Muscle layer of colon (tissue), 2 donors: ENCODE measurements at regions not wholly inside any gene's neighbourhood (a gene's known extent, or its start where the extent isn't known, plus 50 kb on each side); places are given as distances from the start of the nearest gene placed in this dataset.

Experiments used
- H3K27ac ChIP-seq: one replicate; pipeline ENCODE4 v1.7.0; 2013; ENCODE audit warnings: low read depth, mild to moderate bottlenecking, low read length, moderate library complexity
- H3K27me3 ChIP-seq, 2 donors: one replicate each; pipeline ENCODE4 v1.7.0; 2013; ENCODE audit warnings: low read length in 2 of 2, mild to moderate bottlenecking in 2 of 2; ENCODE audit not compliant: insufficient read depth in 2 of 2, control insufficient read depth in 1 of 2
- H3K36me3 ChIP-seq: one replicate; pipeline ENCODE4 v1.7.0; 2013; ENCODE audit warnings: mild to moderate bottlenecking, low read length; ENCODE audit not compliant: insufficient read depth
- H3K4me1 ChIP-seq: one replicate; pipeline ENCODE4 v1.7.0; 2013; ENCODE audit warnings: mild to moderate bottlenecking, low read length; ENCODE audit not compliant: insufficient read depth
- H3K4me3 ChIP-seq, 2 donors: one replicate each; pipeline ENCODE4 v1.7.0; 2013; ENCODE audit warnings: low read length in 2 of 2, low read depth in 1 of 2, mild to moderate bottlenecking in 1 of 2, moderate library complexity in 1 of 2
- H3K9ac ChIP-seq: one replicate; pipeline ENCODE4 v1.7.0; 2013; ENCODE audit warnings: low read length
- H3K9me3 ChIP-seq: one replicate; pipeline ENCODE4 v1.7.0; 2013; ENCODE audit warnings: mild to moderate bottlenecking, low read length
- donor health status: abdominal sarcoma.
- donor health status: Adenocarcinoma of cecum.

GRCh38 chr6:102517506-102517905 is 1124.0 kb downstream of the GRIK2 start:
- Histone ChIP-seq H3K27ac (no peak overlapping the region), H3K27me3 (no peaks in the 10 kb centered on the region), H3K9ac (no peak overlapping the region), H3K4me3 (no peak overlapping the region), H3K36me3 (no peaks in the 10 kb centered on the region), H3K9me3 (no peaks in the 10 kb centered on the region), H3K4me1 (no peaks in the 10 kb centered on the region)

GRCh38 chr6:102501615-102502014 is 1108.1 kb downstream of the GRIK2 start:
- Histone ChIP-seq H3K4me1 (no peaks in the 10 kb centered on the region), H3K27me3 (no peaks in the 10 kb centered on the region)

GRCh38 chr6:102494808-102495207 is 1101.3 kb downstream of the GRIK2 start:
- no peak overlapping the region for H3K9ac ChIP-seq
- H3K27ac ChIP-seq, result no peak overlapping the region
- H3K9me3 ChIP-seq, result no peaks in the 10 kb centered on the region
- H3K4me1 ChIP-seq, result no peaks in the 10 kb centered on the region
- no peaks in the 10 kb centered on the region for H3K27me3 ChIP-seq
- H3K4me3 ChIP-seq, result no peak overlapping the region
- H3K36me3 ChIP-seq, result no peaks in the 10 kb centered on the region

More at GRCh38 chr6:102501615-102502014, 1108.1 kb downstream of the GRIK2 start:
- H3K36me3 ChIP-seq, result no peaks in the 10 kb centered on the region
- H3K27ac ChIP-seq, result no peak overlapping the region
- no peak overlapping the region for H3K9ac ChIP-seq
- no peak overlapping the region for H3K4me3 ChIP-seq
- H3K9me3 ChIP-seq, result no peaks in the 10 kb centered on the region

GRCh38 chr6:102493485-102493884 is 1100.0 kb downstream of the GRIK2 start:
- Histone ChIP-seq H3K4me1 (no peaks in the 10 kb centered on the region), H3K36me3 (no peaks in the 10 kb centered on the region), H3K4me3 (no peak overlapping the region), H3K9me3 (no peaks in the 10 kb centered on the region), H3K27ac (no peak overlapping the region), H3K9ac (no peak overlapping the region), H3K27me3 (no peaks in the 10 kb centered on the region)

- no peaks in the 10 kb centered on the region for H3K4me1 ChIP-seq
- H3K9me3 ChIP-seq, result no peaks in the 10 kb centered on the region
- H3K4me3 ChIP-seq, result no peak overlapping the region
- H3K27ac ChIP-seq, result no peak overlapping the region
- no peaks in the 10 kb centered on the region for H3K36me3 ChIP-seq
- no peaks in the 10 kb centered on the region for H3K27me3 ChIP-seq
- no peak overlapping the region for H3K9ac ChIP-seq
These were observed 1095.2 kb downstream of the GRIK2 start for GRCh38 chr6:102488729-102489128.

GRCh38 chr6:102485480-102485879 is 1092.0 kb downstream of the GRIK2 start:
- Histone ChIP-seq H3K4me3 (no peak overlapping the region), H3K9me3 (no peaks in the 10 kb centered on the region), H3K4me1 (no peaks in the 10 kb centered on the region), H3K36me3 (no peaks in the 10 kb centered on the region), H3K27ac (no peak overlapping the region), H3K9ac (no peak overlapping the region), H3K27me3 (no peaks in the 10 kb centered on the region)

- H3K9ac ChIP-seq, result no peak overlapping the region
- no peaks in the 10 kb centered on the region for H3K36me3 ChIP-seq
- H3K4me1 ChIP-seq, result no peaks in the 10 kb centered on the region
- H3K9me3 ChIP-seq, result no peaks in the 10 kb centered on the region
- H3K27ac ChIP-seq, result no peak overlapping the region
- no peaks in the 10 kb centered on the region for H3K27me3 ChIP-seq
- H3K4me3 ChIP-seq, result no peak overlapping the region
These were observed 1080.7 kb downstream of the GRIK2 start for GRCh38 chr6:102474041-102474807.

- no peaks in the 10 kb centered on the region for H3K4me1 ChIP-seq
- no peaks in the 10 kb centered on the region for H3K36me3 ChIP-seq
- H3K27ac ChIP-seq, result no peak overlapping the region
- H3K27me3 ChIP-seq, result no peaks in the 10 kb centered on the region
- no peak overlapping the region for H3K9ac ChIP-seq
- H3K9me3 ChIP-seq, result no peaks in the 10 kb centered on the region
- H3K4me3 ChIP-seq, result no peak overlapping the region
These were observed 1065.5 kb downstream of the GRIK2 start for GRCh38 chr6:102458990-102459389.

- no peaks in the 10 kb centered on the region for H3K36me3 ChIP-seq
- H3K9me3 ChIP-seq, result no peaks in the 10 kb centered on the region
- no peaks in the 10 kb centered on the region for H3K4me1 ChIP-seq
- H3K4me3 ChIP-seq, result no peak overlapping the region
- H3K9ac ChIP-seq, result no peak overlapping the region
- no peaks in the 10 kb centered on the region for H3K27me3 ChIP-seq
- H3K27ac ChIP-seq, result no peak overlapping the region
These were observed 1044.7 kb downstream of the GRIK2 start for GRCh38 chr6:102438171-102438570.

GRCh38 chr6:102417368-102417998 is 1024.0 kb downstream of the GRIK2 start:
- no peaks in the 10 kb centered on the region for H3K36me3 ChIP-seq
- H3K27ac ChIP-seq, result no peak overlapping the region
- H3K9me3 ChIP-seq, result no peaks in the 10 kb centered on the region
- no peaks in the 10 kb centered on the region for H3K4me1 ChIP-seq
- no peaks in the 10 kb centered on the region for H3K27me3 ChIP-seq
- H3K9ac ChIP-seq, result no peak overlapping the region
- no peak overlapping the region for H3K4me3 ChIP-seq

- Histone ChIP-seq H3K4me3 (no peak overlapping the region), H3K4me1 (no peaks in the 10 kb centered on the region), H3K27me3 (no peaks in the 10 kb centered on the region), H3K9me3 (no peaks in the 10 kb centered on the region), H3K9ac (no peak overlapping the region), H3K36me3 (no peaks in the 10 kb centered on the region), H3K27ac (no peak overlapping the region)
These were observed 1022.4 kb downstream of the GRIK2 start for GRCh38 chr6:102415891-102416290.

- Histone ChIP-seq H3K4me1 (no peaks in the 10 kb centered on the region), H3K27ac (no peak overlapping the region), H3K9ac (no peak overlapping the region), H3K4me3 (no peak overlapping the region), H3K9me3 (no peaks in the 10 kb centered on the region), H3K36me3 (no peaks in the 10 kb centered on the region), H3K27me3 (no peaks in the 10 kb centered on the region)
These were observed 1018.3 kb downstream of the GRIK2 start for GRCh38 chr6:102411796-102412195.
